Trophoblast cell (in vitro differentiated cells and primary cell): ENCODE measurements at regions not wholly inside any gene's neighbourhood (a gene's known extent, or its start where the extent isn't known, plus 50 kb on each side); places are given as distances from the start of the nearest gene placed in this dataset.

Experiments used
- DNase-seq, 2 donors: peaks; one replicate each; pipeline ENCODE4 v3.0.0-alpha.2; 2016
- H2AFZ ChIP-seq: 2 replicates; pipeline ENCODE4 v1.6.1; 2013; ENCODE audit warnings: low read length, moderate library complexity, mild to moderate bottlenecking; ENCODE audit not compliant: insufficient read depth, poor library complexity
- H2AK5ac ChIP-seq: 2 replicates; pipeline ENCODE4 v1.6.1; 2013; ENCODE audit warnings: mild to moderate bottlenecking, low read length
- H2BK120ac ChIP-seq: 2 replicates; pipeline ENCODE4 v1.6.1; 2013; ENCODE audit warnings: low read length, mild to moderate bottlenecking, moderate library complexity; ENCODE audit not compliant: insufficient read depth, poor library complexity
- H2BK12ac ChIP-seq: 2 replicates; pipeline ENCODE4 v1.6.1; 2013; ENCODE audit warnings: mild to moderate bottlenecking, low read length, moderate library complexity
- H2BK5ac ChIP-seq: 2 replicates; pipeline ENCODE4 v1.6.1; 2013; ENCODE audit warnings: low read length, low read depth, moderate library complexity, mild to moderate bottlenecking; ENCODE audit not compliant: poor library complexity
- H3K14ac ChIP-seq: 2 replicates; pipeline ENCODE4 v1.6.1; 2013; ENCODE audit warnings: mild to moderate bottlenecking, low read length
- H3K18ac ChIP-seq: 2 replicates; pipeline ENCODE4 v1.6.1; 2013; ENCODE audit warnings: mild to moderate bottlenecking, low read length
- H3K23ac ChIP-seq: 2 replicates; pipeline ENCODE4 v1.6.1; 2013; ENCODE audit warnings: low read length
- H3K27ac ChIP-seq: 2 replicates; pipeline ENCODE4 v1.5.1; 2013; ENCODE audit warnings: low read depth, mild to moderate bottlenecking, inconsistent platforms, low read length, moderate library complexity
- H3K27me3 ChIP-seq: 2 replicates; pipeline ENCODE4 v1.6.1; 2013; ENCODE audit warnings: inconsistent platforms, mild to moderate bottlenecking, low read length, moderate library complexity; ENCODE audit not compliant: insufficient read depth
- H3K36me3 ChIP-seq, 2 experiments: 1 replicate in 1 of 2; 2 replicates in 1 of 2; pipeline ENCODE4 v1.6.1; 2013; ENCODE audit warnings: low read length in 2 of 2, mild to moderate bottlenecking in 2 of 2, moderate library complexity in 1 of 2; ENCODE audit not compliant: insufficient read depth in 2 of 2, control insufficient read depth in 1 of 2
- H3K4ac ChIP-seq: 2 replicates; pipeline ENCODE4 v1.6.1; 2013; ENCODE audit warnings: low read depth, mild to moderate bottlenecking, low read length, moderate library complexity
- H3K4me1 ChIP-seq, 2 experiments: 1 replicate in 1 of 2; 2 replicates in 1 of 2; pipeline ENCODE4 v1.6.1; 2013; ENCODE audit warnings: low read length in 2 of 2, mild to moderate bottlenecking in 2 of 2, moderate library complexity in 1 of 2; ENCODE audit not compliant: insufficient read depth in 2 of 2, control insufficient read depth in 1 of 2
- H3K4me2 ChIP-seq: 2 replicates; pipeline ENCODE4 v1.6.1; 2013; ENCODE audit warnings: inconsistent platforms, mild to moderate bottlenecking, low read length, moderate library complexity
- H3K4me3 ChIP-seq: 2 replicates; pipeline ENCODE4 v1.5.1; 2013; ENCODE audit warnings: mild to moderate bottlenecking, low read depth, low read length, inconsistent platforms
- H3K79me1 ChIP-seq: one replicate; pipeline ENCODE4 v1.6.1; 2013; ENCODE audit warnings: low read length
- H3K79me2 ChIP-seq: 2 replicates; pipeline ENCODE4 v1.6.1; 2013; ENCODE audit warnings: low read length, mild to moderate bottlenecking; ENCODE audit not compliant: control insufficient read depth, insufficient read depth, poor library complexity
- H3K9ac ChIP-seq: 2 replicates; pipeline ENCODE4 v1.6.1; 2013; ENCODE audit warnings: mild to moderate bottlenecking, low read length
- H3K9me3 ChIP-seq: 2 replicates; pipeline ENCODE4 v1.6.1; 2013; ENCODE audit warnings: low read depth, mild to moderate bottlenecking, control low read depth, inconsistent platforms, low read length; ENCODE audit not compliant: insufficient read depth
- H4K12ac ChIP-seq: 2 replicates; pipeline ENCODE4 v1.6.1; 2013; ENCODE audit warnings: low read depth, mild to moderate bottlenecking, low read length, moderate library complexity
- H4K8ac ChIP-seq: 2 replicates; pipeline ENCODE4 v1.6.1; 2013; ENCODE audit warnings: low read depth, mild to moderate bottlenecking, low read length, moderate library complexity
- H4K91ac ChIP-seq: one replicate; pipeline ENCODE4 v1.6.1; 2013; ENCODE audit warnings: low read depth, mild to moderate bottlenecking, low read length, moderate library complexity
- WGBS: extraction: QIAGEN DNeasy Blood & Tissue Kit; methylation state at CpG from one replicate; pipeline ENCODE4 v1.1.7; 2013; ENCODE audit warnings: missing lambda C conversion rate; ENCODE audit not compliant: insufficient read length, insufficient coverage; ENCODE audit errors: extremely low coverage; 5-methylcytosine and 5-hydroxymethylcytosine counted together

DNA sequence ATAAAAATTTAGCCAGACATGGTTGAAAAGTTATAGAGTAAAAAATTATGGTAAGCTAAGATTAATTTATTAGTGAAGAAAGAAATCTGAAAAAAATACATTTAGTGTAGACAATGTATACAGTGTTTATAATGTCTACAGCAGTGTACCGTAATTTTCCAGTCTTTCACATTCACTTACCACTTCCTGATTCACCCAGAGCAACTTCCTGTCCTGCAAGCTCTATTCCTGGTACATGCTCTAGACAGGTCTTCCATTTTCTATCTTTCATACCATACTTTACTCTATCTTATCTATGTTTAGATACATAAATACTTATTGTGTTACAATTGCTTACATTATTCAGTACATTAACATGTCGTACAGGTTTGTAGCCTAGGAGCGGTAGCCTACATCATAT is 1387.8 kb upstream of the ATXN8OS start:
- no peak overlapping the region for H2BK120ac ChIP-seq

DNA sequence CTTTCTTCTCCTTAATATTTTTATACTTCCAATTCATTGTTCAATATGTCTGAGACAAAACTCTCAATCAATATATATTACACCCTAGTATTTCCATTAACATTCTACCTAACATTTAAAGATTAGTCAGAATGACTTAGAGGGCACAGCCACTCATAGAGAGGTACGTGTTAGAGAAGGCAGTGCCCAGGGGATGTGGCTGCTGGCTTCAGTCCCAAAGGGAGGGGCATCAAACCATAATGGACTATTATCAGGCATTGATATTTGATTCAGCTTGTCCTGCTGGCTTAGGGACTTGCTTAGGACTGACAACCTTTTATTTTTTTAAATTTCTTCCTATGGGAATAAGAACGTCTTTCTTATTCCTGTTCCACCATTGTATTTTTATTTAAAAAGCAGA is 1392.0 kb upstream of the ATXN8OS start:
- no peaks in the 10 kb centered on the region for H3K9me3 ChIP-seq
- no peak overlapping the region for H4K12ac ChIP-seq
- H2AFZ ChIP-seq = no peak overlapping the region
- no peak overlapping the region for H3K27ac ChIP-seq
- no peak overlapping the region for H3K4ac ChIP-seq
- H3K23ac ChIP-seq = no peak overlapping the region
- H2AK5ac ChIP-seq = peak overlapping the region; percentile 82
- H3K4me2 ChIP-seq = no peak overlapping the region
- H3K36me3 ChIP-seq = no peaks in the 10 kb centered on the region
- peaks cover 4 to 7% of the 10 kb centered on the region in 2 experiments for H3K4me1 ChIP-seq
- H3K27me3 ChIP-seq = no peaks in the 10 kb centered on the region
- H4K8ac ChIP-seq = peak overlapping the region; percentile 29
- no peak for DNase-seq
- no peaks in the 10 kb centered on the region for H3K79me2 ChIP-seq
- peak overlapping the region; percentile 87 for H2BK5ac ChIP-seq
- no peak overlapping the region for H3K4me3 ChIP-seq
- H2BK120ac ChIP-seq = peak overlapping the region; percentile 79
- H2BK12ac ChIP-seq = peak overlapping the region; percentile 93
- H3K9ac ChIP-seq = no peak overlapping the region
- peak overlapping the region; percentile 83 for H4K91ac ChIP-seq
- WGBS = no CpG with 5 or more reads among the region's 2 CpGs
- H3K18ac ChIP-seq = no peak overlapping the region
- no peak overlapping the region for H3K14ac ChIP-seq
- peaks cover 15% of the 10 kb centered on the region for H3K79me1 ChIP-seq

More for the DNA sequence above, 1387.8 kb upstream of the ATXN8OS start:
- H3K36me3 ChIP-seq = peaks cover 0 to 1% of the 10 kb centered on the region in 2 experiments
- no peak overlapping the region for H4K8ac ChIP-seq
- no CpG with 5 or more reads among the region's 3 CpGs for WGBS
- no peak overlapping the region for H4K91ac ChIP-seq
- no peak overlapping the region for H3K14ac ChIP-seq
- H3K4me1 ChIP-seq = no peaks in the 10 kb centered on the region
- no peak for DNase-seq
- no peak overlapping the region for H3K4me2 ChIP-seq
- no peak overlapping the region for H3K4me3 ChIP-seq
- no peak overlapping the region for H4K12ac ChIP-seq
- H3K4ac ChIP-seq = no peak overlapping the region
- peaks cover 2% of the 10 kb centered on the region for H3K79me1 ChIP-seq
- H2BK12ac ChIP-seq = no peak overlapping the region
- H3K23ac ChIP-seq = no peak overlapping the region
- H2AK5ac ChIP-seq = no peak overlapping the region
- H3K9me3 ChIP-seq = no peaks in the 10 kb centered on the region
- H3K27ac ChIP-seq = no peak overlapping the region
- no peak overlapping the region for H3K18ac ChIP-seq
- H3K27me3 ChIP-seq = no peaks in the 10 kb centered on the region
- no peaks in the 10 kb centered on the region for H3K79me2 ChIP-seq
- no peak overlapping the region for H2BK5ac ChIP-seq
- H2AFZ ChIP-seq = no peak overlapping the region
- H3K9ac ChIP-seq = no peak overlapping the region

- peak in 1 of 2 donors; percentile 63 for DNase-seq
- H2AK5ac ChIP-seq = no peak overlapping the region
- WGBS = no CpG with 5 or more reads among the region's 2 CpGs
These were observed 1393.3 kb upstream of the ATXN8OS start for GRCh38 chr13:68714292-68714691.

DNA sequence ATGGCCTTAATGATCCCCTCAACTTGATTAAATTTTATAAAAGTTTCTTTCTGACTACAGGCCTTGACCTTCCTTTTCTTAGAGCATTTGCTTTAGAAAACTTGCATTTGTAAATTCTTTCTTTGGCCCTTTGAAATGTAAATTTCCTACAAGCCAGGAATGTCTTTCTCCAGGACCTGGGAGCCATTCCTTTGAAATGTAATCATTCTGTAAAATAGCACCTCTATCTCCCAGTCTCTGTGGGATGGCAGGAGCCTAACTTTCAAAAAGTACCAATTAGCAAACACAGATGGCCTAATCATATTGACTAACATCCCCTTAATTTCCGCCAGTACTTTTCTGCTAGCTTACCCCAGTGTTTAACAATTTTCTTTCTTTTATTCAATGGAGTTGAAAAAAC is 1394.2 kb upstream of the ATXN8OS start:
- Histone ChIP-seq H2AFZ (no peak overlapping the region), H3K4me3 (no peak overlapping the region), H3K4me2 (no peak overlapping the region), H2BK5ac (no peak overlapping the region), H3K27me3 (no peaks in the 10 kb centered on the region), H3K79me2 (no peaks in the 10 kb centered on the region), H3K36me3 (no peaks in the 10 kb centered on the region), H4K12ac (no peak overlapping the region), H4K91ac (no peak overlapping the region), H3K4me1 (peaks cover 4 to 7% of the 10 kb centered on the region in 2 experiments), H3K23ac (no peak overlapping the region), H3K14ac (no peak overlapping the region), H3K9me3 (no peaks in the 10 kb centered on the region), H3K4ac (no peak overlapping the region), H3K79me1 (peaks cover 19% of the 10 kb centered on the region), H2BK12ac (no peak overlapping the region), H3K27ac (peak overlapping the region; percentile 53), H4K8ac (no peak overlapping the region), H2AK5ac (no peak overlapping the region), H3K18ac (no peak overlapping the region), H3K9ac (no peak overlapping the region), H2BK120ac (no peak overlapping the region)
- no CpG with 5 or more reads among the region's 1 CpG for WGBS
- DNase-seq = peak in 1 of 2 donors; percentile 28

More at GRCh38 chr13:68714292-68714691, 1393.3 kb upstream of the ATXN8OS start:
- Histone ChIP-seq H3K79me2 (no peaks in the 10 kb centered on the region), H3K4me1 (peaks cover 4 to 7% of the 10 kb centered on the region in 2 experiments), H3K14ac (no peak overlapping the region), H2BK12ac (no peak overlapping the region), H2AFZ (no peak overlapping the region), H3K9ac (no peak overlapping the region), H3K18ac (no peak overlapping the region), H2BK5ac (no peak overlapping the region), H3K23ac (no peak overlapping the region), H3K9me3 (no peaks in the 10 kb centered on the region), H3K36me3 (no peaks in the 10 kb centered on the region), H4K8ac (no peak overlapping the region), H3K79me1 (peaks cover 15% of the 10 kb centered on the region), H4K91ac (no peak overlapping the region), H3K4me3 (no peak overlapping the region), H3K27ac (no peak overlapping the region), H4K12ac (no peak overlapping the region), H2BK120ac (no peak overlapping the region), H3K4ac (no peak overlapping the region), H3K27me3 (no peaks in the 10 kb centered on the region), H3K4me2 (no peak overlapping the region)
